WTC11 (cell line): ENCODE measurements at regions not wholly inside any gene's neighbourhood (a gene's known extent, or its start where the extent isn't known, plus 50 kb on each side); places are given as distances from the start of the nearest gene placed in this dataset.

Experiments used
- ATF3 ChIP-seq: sonication (generic); formaldehyde crosslinking; conservative IDR thresholded peaks from 2 replicates; pipeline ENCODE4 v1.8.1; 2022; ENCODE audit warnings: mild to moderate bottlenecking, missing genetic modification reagents
- ATF6 ChIP-seq: sonication (generic); formaldehyde crosslinking; IDR thresholded peaks from 2 replicates; pipeline ENCODE4 v1.8.1; 2023; ENCODE audit warnings: mild to moderate bottlenecking, missing genetic modification reagents
- CTCF ChIP-seq: fragments of 200-600 bp; IDR thresholded peaks from 2 replicates; pipeline ENCODE4 v1.8.0; 2022; ENCODE audit warnings: antibody characterized with exemption
- E2F4 ChIP-seq: sonication (generic); formaldehyde crosslinking; IDR thresholded peaks from 2 replicates; pipeline ENCODE4 v1.8.1; 2022; ENCODE audit warnings: low read depth, mild to moderate bottlenecking, moderate library complexity, missing genetic modification reagents, borderline replicate concordance
- FOXJ3 ChIP-seq: sonication (generic); formaldehyde crosslinking; IDR thresholded peaks from 2 replicates; pipeline ENCODE4 v1.9.0; 2021; ENCODE audit warnings: missing genetic modification reagents, mild to moderate bottlenecking, borderline replicate concordance
- FOXP4 ChIP-seq: sonication (generic); formaldehyde crosslinking; IDR thresholded peaks from 2 replicates; pipeline ENCODE4 v1.8.0; 2022; ENCODE audit warnings: mild to moderate bottlenecking, missing genetic modification reagents
- MXD4 ChIP-seq: fragments of 250-450 bp; sonication (Bioruptor Pico); IDR thresholded peaks from 2 replicates; pipeline ENCODE4 v1.8.0; 2021; ENCODE audit warnings: mild to moderate bottlenecking, moderate library complexity, borderline replicate concordance
- NFYB ChIP-seq: sonication (generic); formaldehyde crosslinking; conservative IDR thresholded peaks from 2 replicates; pipeline ENCODE4 v1.8.0; 2022; ENCODE audit warnings: low read depth, missing genetic modification reagents
- TEAD1 ChIP-seq: sonication (generic); formaldehyde crosslinking; IDR thresholded peaks from 2 replicates; pipeline ENCODE4 v1.8.0; 2022; ENCODE audit warnings: mild to moderate bottlenecking, missing genetic modification reagents
- ZBTB43 ChIP-seq: sonication (generic); formaldehyde crosslinking; IDR thresholded peaks from 2 replicates; pipeline ENCODE4 v1.8.1; 2023; ENCODE audit warnings: mild to moderate bottlenecking, missing genetic modification reagents
- ZNF671 ChIP-seq: fragments of 250-450 bp; sonication (Bioruptor Pico); IDR thresholded peaks from 2 replicates; pipeline ENCODE4 v1.8.0; 2021; ENCODE audit warnings: mild to moderate bottlenecking
- ZSCAN18 ChIP-seq: fragments of 250-450 bp; sonication (Bioruptor Pico); IDR thresholded peaks from 2 replicates; pipeline ENCODE4 v2.1.2; 2022; ENCODE audit warnings: mild to moderate bottlenecking, moderate library complexity

GRCh38 chr21:26275801-26276200 is 105.2 kb upstream of the APP start:
- TF ChIP-seq CTCF (no peak), FOXP4 (no peak), TEAD1 (no peak), ATF6 (CRISPR knock-in tag) (no peak), MXD4 (no peak), NFYB (no peak), FOXJ3 (CRISPR knock-in tag) (no peak), ATF3 (CRISPR knock-in tag) (no peak), ZNF671 (CRISPR knock-in tag) (no peak), ZBTB43 (CRISPR knock-in tag) (no peak), E2F4 (CRISPR knock-in tag) (no peak), ZSCAN18 (CRISPR knock-in tag) (no peak)
